HG03196 (cell line): ENCODE measurements at regions not wholly inside any gene's neighbourhood (a gene's known extent, or its start where the extent isn't known, plus 50 kb on each side); places are given as distances from the start of the nearest gene placed in this dataset.
A peak's percentile ranks its signal among the peaks of the same experiment; 100 is the strongest.
"Not testable (repeated sequence)": the region's sequence is repeated elsewhere in the genome, so short reads cannot be mapped to it uniquely, and the experiment has no call there.

Source experiments
- ATAC-seq: cut with Tn5 transposase; IDR thresholded peaks from one replicate; pipeline ENCODE4 v1.9.1; 2021; ENCODE audit not compliant: unreplicated experiment

DNA sequence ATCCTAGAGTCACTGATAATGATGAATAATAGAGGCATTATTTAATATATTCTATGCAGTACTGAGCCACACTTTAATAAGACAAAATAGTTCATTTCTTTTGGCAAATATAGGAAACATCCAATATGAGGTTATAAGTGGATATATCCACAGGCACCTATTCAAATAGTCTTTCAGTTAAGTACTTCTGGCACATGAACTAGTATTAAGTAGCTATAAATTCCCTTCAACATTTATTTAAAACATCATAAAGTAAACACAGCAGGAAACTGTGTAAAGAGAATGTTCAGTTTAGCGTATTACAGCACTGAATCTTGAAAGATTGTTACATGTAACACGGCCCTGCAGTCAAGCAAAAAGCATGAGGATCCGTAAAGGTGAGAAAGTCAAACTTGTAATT lies 463.3 kb upstream of the KLF12 start:
- no peak for ATAC-seq

DNA sequence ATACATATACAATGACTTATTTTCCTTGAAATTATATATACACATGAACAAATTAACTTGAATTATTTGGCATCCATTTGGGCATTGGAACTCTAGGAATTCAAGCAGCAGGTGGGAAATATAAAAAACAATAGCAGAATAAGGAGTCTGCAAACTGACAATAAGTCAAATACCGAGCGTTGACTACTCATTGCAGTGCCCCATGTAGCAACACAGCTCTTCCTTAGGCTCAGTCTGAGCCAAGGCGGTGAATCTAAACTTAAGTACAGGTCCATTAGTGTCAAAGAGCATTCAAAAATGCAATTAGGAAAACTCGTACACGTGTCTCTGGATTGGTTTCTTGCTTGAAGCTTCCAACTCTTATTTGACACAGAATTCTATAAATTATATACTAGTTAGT lies 462.5 kb upstream of the KLF12 start:
- no peak for ATAC-seq

DNA sequence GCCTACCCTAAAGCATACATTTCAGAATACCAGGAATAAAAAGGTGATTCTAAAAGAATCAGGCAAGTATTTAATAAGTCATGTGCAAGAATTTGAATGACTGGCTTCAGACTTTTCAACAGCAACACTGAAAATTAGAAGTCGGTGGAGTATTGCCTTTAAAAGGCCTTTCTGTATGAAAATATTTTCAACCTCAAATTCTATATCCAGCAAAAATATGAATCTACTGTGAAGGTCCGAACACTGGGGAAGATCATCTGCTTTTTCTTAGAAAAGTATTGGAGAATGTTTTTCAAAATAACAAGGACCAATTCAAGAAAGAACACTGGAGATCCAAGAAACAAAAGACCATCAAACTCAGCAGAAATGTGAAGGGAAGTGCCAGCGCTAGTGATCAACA lies 459.5 kb upstream of the KLF12 start:
- no peak for ATAC-seq

DNA sequence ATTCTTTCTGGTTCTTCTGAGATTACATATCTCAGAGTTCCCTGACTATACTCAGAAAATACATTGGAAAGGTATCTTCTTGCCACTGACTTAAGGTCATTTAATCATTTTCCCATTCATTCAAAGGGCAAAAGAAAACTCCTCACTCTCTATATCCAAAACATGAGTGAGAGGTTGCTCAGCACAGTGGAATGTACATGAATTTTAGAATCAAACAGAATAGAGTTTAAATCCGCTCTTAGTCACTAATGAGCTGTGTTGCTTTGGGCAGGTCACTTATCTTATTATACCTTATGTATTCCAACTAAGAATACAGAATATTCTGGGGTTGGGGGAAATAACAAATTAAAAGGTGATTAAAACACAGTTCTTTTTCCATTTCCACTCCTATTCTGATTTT lies 452.6 kb upstream of the KLF12 start:
- no peak for ATAC-seq

DNA sequence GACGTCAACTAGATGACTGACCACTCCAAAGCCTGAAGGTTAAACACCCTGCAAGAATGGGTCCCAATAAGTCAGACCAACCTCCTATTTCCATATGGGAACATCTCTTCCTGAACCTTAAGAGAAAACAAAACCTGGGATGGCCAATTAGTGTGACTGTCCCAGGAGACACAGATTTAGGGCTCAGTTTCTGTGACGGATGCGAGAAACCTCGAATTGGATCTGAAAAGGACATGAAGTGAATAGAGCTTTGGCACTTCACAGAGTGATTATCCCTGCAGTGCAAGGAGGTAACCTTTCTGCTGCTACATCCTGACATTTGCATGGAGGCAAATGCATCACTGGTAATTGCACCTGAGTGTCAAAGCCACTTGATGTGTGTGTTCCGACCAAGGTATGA lies 442.2 kb upstream of the KLF12 start:
- ATAC-seq, result no peak

DNA sequence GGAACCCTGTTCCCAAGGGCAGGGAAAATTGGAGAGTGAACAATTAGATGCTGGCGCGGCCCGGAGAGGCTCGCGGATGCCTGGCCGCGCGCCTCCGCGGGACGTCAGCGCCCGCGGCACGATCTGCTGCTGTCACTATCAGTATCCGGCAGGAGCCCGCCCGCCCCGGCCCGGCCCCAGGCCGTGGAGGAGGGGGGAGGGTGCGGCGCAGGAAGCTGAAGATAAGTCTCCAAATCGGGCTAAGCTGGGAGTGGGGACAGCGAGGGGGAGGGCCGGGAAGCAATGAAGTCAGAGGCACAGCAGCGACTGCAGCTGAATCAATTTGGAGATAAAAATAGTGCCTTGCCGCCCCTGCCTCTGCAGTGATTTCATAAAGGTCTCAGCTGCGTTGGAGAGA lies 441.5 kb upstream of the KLF12 start:
- ATAC-seq, result no peak

DNA sequence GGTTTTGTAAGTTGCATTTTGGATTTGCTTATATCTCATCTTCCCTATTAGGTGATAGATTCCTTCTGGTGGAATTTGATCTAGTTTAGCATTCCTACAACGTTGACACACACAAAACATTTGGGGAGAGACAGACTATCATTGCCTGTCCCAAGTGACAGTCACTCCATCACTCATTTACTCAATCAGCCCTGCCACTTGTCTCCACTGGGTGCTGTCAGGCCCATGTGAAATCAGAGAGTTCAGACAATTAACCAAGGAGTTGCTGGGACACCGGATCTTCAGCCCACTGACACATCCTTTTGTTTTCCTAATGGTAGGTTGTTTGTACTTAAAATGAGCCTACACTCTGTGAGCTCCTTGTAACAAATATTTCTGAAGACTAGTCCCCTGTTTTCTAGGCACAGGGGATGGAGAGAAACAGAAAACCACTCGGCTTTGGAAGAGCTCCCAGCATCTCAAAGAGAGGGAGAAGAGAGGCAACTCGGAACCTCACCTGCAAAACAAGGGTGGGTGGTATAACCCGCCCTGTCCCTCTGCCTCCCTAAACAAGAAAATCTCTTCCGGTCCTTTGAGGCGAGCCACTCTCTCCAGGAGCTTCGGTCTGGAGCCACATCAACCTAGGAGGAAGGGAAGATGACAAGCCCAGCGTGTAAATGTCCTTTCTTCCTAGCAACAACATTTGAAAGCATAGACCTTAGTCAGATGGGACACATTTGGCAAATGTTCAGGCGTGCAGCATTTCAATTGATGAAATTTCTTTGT lies 440.9 kb upstream of the KLF12 start:
- no peak for ATAC-seq

DNA sequence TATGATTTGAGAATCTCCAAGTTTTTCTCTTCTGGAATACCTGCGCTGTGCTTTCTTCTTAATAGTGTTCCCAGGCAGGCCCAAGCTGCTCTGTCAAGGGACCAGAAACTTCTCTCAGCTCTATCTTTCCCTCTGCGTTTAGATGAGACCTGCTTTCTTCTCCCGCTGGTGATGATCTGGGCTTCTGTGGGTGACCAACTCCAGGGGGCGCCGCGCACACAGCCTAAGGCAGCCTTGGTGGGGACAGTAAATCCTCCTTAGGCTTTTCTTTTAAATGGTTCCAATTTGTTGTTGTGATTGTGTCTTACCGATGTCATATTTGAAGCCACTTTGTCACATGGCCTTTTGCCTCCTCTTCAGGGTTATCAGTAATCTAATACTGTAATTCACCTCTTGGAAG lies 439.4 kb upstream of the KLF12 start:
- ATAC-seq, result no peak

DNA sequence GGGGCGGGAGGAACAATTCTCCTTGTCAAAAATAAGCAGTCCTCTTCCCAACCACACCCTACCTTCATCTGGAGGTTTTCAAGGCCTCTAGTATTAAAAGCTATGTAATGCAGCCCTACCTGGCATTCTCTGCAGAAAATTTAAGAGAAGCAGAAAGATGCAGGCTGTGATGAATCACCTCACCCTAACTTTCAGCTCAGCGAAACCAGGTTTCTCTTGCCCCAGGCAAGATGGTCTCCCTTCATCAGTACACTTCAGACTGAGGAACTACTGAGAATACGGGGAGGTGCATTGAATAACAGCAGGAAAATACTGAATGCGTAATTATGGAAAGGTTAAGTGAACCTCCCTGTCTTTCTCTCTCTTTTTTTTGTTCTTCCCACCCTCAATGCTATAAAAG lies 437.6 kb upstream of the KLF12 start:
- ATAC-seq, result no peak

DNA sequence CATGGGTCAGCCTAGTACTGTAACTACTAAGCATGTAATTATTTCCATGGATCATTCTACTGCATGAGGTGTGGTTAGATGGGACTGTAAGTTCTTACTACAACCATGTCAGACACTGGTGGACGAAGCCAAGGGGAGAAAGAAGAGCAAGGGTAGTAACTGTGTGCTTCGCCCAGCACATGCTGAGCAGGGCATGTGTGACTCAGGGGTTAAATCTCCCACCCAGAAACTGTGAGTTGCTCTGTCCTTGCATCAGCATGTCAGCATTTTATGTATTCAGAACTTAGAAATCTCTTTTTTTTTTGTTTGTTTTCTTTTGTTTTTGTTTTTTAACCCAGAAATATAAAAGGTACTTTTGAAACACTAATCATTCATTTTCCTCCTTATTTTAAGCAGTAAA lies 436.6 kb upstream of the KLF12 start:
- ATAC-seq, result no peak

DNA sequence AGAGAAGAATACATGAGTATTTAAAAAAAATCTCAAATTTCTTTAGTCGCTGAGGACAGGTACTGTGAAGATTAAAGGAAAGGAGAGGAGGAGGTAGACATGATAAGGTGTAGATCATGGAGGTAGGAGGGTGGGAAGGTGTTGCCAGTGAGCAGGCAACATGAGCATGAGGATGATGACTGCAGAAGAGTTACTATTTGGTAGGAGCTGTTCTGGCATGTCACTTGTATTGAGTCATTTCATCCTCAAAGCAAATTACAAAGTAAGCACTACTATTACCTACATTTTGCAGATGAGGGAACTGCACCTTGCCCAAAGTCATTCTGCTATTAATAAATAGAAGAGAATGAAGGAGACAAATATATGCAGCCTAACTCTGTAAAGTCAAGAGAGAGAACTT lies 435.8 kb upstream of the KLF12 start:
- ATAC-seq, result no peak

DNA sequence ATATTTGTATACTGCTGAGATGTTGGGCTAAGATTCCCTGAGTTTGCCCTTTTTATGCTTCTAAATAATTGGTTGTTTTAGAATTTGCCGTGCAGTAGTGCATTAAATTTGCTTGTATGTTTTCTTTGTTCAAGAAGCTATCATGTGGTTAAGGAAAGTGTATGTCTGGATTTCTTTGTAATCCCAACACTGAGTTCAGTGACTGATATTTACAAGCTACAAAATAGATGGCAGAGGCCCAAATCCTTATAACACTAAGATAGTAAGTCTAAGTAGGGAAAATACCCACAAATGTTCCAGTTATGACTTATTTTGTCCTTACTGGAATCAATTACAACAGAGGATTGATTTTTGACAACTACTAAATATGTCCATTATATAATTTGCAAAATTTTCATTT lies 435.0 kb upstream of the KLF12 start:
- ATAC-seq, result no peak

DNA sequence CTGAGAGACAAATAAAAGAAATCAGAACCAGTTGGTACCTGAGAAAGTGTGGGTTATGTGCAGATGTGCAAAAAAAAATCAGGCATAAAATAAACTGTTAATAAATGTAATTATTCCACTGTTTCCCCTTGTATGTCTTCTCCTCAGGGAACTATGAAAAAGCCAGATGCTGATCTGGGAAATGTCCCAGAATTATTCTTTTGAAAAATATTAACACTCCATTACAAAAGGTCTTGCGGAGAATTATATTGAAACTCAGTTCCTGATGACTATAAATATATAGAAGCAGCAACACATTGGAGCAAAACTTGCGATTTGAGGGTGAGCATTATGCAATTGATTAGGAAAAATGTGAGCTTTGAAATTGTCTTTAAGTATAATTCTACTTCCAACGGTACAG lies 433.3 kb upstream of the KLF12 start:
- ATAC-seq, result no peak

DNA sequence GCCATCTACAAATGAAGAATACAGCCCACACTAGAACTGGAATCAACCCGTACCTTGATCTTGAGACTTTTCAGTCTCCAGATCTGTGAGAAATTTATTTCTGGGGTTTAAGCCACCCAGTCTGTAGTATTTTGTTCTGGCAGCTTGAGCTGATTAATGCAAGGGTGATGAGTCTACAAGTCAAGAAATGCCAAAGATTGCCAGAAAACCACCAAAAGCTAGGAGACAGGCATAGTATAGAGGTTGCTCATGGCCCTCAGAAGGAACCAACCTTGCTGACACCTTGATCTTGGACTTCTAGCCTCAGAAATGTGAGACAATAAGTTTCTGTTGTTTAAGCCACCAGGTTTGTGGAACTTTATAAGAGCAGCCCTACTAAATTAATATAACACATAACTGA lies 428.2 kb upstream of the KLF12 start:
- no peak for ATAC-seq

DNA sequence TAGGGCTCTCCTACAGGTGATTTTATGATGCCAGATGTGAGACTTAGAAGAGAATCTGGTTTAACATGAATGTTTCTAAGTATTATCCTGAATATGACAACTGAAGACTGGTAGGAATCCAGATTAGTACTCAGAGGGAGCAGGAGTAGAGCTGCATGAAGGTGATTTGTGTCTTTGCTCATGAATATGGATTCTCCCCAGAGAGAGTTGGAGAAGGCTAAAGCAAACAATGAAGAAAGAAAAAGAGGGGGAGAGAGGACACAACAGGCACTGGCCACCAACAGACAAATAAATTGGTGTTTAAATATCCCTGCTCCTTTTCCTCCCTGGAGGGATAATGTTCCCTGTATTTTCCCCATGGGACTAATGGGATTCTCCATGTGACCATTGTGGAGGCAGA lies 427.0 kb upstream of the KLF12 start:
- ATAC-seq, result no peak

DNA sequence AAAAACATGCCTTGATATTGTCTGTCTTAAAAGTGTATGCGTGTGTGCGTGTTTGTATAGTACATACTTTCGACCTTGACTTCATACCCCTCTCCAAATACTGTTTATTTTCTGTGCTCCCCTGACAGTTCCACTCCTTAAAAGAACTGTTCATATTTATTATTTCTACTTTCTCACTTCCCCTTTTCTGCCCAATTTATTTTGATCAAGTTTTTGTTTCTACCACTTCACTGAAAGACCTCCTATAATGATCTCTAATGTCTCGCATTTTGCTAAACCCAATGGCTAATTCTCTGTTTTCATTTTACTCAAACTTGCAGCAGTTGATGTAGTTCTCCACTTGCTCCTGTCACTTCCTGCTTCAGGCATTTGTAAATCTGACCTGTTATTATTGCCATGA lies 426.1 kb upstream of the KLF12 start:
- ATAC-seq, result peak; percentile 78

DNA sequence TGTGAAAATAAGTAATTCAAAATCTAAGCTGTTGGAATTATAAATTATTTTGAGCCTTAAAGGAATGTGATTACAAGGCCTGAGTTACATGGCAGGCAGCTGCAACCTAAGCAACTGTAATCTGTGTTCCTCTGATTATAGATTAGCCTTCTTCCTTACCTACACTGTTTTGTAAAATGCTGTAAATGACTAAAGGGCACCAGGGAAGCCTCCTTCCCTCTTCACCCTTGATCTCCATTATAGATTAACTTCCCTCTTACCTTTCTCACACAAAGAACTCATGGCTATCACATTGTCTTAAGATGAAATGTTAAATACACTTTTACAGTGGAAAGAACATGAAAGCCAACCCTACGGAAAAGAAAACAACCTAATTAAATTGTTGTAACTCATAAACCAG lies 423.7 kb upstream of the KLF12 start:
- ATAC-seq, result no peak

DNA sequence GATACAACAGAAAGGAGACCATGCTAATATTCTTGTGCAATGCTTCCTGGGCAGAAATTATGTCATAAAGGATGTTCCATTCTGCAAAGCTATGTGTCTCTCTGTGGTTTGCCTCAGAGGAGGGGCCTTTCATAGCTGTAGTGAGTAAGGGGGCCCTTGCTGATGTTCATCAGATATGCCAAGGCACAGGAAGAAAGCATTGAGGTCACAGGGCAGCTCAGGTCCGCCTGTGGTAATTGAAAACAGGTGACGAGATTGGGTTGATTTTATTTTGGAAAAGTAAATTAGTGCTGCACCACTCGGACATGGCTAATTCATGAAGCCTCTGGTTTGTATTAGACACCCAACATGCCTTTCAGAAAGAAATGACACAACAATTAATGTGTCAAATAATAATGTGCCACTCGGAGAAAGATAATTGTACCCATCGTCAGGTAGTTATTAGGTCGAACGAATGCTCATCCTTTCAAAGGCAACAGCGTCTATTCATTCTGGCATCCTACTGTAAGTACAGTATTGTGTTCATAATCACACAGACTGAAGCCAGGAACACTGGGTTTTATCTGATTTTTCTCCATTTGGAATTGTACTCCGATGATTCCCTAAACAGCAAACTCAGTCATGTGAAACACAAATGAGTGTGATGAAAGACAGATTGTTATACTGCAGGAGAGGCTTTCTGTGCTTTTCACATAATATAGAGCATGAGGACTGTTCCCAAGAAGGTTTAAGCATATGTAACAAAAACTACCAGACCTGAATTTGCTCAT lies 421.6 kb upstream of the KLF12 start:
- ATAC-seq, result no peak

DNA sequence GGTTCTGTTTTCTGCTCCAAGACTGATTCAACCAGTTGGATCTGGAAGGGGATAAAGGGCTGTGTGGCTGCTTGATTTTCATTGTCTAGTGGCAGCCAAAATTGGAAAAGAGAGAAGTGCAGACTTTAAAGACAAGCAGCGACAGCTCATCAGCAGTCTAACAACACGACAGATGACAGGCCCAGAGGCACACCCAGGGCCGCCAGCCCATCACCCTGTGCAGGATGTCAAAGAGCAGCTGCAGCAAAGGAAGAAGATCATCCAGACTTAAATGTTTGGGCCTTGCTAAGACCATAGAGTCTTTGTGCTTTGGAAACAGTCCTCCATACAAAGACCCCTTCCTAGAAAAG lies 421.0 kb upstream of the KLF12 start:
- ATAC-seq, result no peak

DNA sequence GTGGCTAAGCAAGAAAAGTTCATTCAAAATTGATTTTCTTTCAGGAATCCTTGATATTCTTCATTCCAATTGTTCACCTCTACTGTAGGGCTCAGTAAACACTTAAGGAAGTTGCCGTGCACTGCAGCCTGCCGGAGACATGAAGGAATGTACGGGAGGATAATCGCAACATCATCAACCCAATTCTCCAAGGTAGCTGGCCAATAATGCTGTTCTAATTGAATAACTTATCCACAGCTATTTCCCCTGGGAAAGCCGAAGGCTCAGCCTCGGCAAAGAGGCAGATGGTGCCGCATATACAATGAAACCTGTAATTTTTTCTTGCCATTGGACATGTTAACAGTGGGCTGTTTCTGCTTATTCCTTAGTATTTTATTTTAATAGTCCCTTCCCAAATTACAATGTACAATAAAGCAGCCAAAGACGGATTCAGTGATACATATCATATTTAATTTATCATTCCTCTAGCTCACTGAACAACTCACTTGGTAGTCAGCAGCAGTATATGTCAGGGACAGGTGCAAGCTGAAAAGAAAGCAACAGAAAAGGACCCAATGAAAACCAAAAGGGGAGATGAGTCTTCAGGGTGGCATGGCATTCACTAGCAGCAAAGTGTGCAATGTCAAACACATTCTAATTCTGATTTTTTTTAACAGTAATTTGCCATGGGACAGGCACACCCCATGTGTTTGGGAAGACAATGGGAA lies 420.5 kb upstream of the KLF12 start:
- no peak for ATAC-seq

DNA sequence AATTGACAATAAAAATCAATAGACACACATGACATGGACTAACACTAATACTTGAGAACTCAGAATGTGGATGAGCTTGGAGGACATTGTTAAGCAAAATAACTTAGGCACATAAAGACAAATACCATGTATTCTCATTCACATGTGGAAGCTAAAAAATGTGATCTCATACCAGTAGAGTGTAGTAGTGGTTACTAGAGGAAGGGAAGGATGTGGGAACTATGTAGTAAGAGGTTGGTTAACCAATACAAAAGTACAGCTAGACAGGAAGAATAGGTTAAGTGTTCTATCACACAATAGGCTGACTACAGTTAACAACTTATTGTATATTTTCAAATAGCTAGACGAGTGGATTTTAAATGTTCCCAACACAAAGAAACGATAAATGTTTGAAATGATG lies 415.8 kb upstream of the KLF12 start:
- no peak for ATAC-seq

DNA sequence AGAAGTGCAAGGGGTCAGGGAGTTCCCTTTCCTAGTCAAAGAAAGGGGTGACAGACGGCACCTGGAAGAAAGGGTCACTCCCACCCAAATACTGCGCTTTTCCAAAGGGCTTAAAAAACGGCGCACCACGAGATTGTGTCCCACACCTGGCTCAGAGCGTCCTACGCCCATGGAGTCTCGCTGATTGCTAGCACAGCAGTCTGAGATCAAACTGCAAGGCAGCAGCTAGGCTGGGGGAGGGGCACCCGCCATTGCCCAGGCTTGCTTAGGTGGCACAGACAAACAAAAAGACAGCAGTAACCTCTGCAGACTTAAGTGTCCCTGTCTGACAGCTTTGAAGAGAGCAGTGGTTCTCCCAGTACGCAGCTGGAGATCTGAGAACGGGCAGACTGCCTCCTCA lies 402.4 kb upstream of the KLF12 start:
- ATAC-seq, result not testable (repeated sequence)
